ENCODE measurements at regions not wholly inside any gene's neighbourhood (a gene's known extent, or its start where the extent isn't known, plus 50 kb on each side); places are given as distances from the start of the nearest gene placed in this dataset.
"Not testable (repeated sequence)": the region's sequence is repeated elsewhere in the genome, so short reads cannot be mapped to it uniquely, and the experiment has no call there.

GRCh38 chr14:104230946-104231345, 92.6 kb downstream of the KIF26A start:
- Mint-ChIP-seq H3K27me3 (peaks cover 4% of the 10 kb centered on the region), H3K4me1 (ENCODE audit: low read depth) (peaks cover 10% of the 10 kb centered on the region), H3K4me3 (ENCODE audit: low read depth) (no peak overlapping the region), H3K9me3 (ENCODE audit: low read depth) (peaks cover 17% of the 10 kb centered on the region), H3K27ac (no peak overlapping the region), H3K36me3 (ENCODE audit: insufficient read depth) (no peaks in the 10 kb centered on the region)
- DNase-seq (ENCODE audit: low spot score, unreplicated experiment), result no peak
- TF ChIP-seq, protein P1, sequence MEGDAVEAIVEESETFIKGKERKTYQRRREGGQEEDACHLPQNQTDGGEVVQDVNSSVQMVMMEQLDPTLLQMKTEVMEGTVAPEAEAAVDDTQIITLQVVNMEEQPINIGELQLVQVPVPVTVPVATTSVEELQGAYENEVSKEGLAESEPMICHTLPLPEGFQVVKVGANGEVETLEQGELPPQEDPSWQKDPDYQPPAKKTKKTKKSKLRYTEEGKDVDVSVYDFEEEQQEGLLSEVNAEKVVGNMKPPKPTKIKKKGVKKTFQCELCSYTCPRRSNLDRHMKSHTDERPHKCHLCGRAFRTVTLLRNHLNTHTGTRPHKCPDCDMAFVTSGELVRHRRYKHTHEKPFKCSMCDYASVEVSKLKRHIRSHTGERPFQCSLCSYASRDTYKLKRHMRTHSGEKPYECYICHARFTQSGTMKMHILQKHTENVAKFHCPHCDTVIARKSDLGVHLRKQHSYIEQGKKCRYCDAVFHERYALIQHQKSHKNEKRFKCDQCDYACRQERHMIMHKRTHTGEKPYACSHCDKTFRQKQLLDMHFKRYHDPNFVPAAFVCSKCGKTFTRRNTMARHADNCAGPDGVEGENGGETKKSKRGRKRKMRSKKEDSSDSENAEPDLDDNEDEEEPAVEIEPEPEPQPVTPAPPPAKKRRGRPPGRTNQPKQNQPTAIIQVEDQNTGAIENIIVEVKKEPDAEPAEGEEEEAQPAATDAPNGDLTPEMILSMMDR (IDR thresholded peaks at IDR 0.05; ENCODE audit: unreplicated experiment), result no peak

GRCh38 chr14:104232070-104232484, 93.7 kb downstream of the KIF26A start:
- Mint-ChIP-seq H3K27me3 (peaks cover 4% of the 10 kb centered on the region), H3K36me3 (ENCODE audit: insufficient read depth) (no peaks in the 10 kb centered on the region), H3K4me1 (ENCODE audit: low read depth) (peaks cover 10% of the 10 kb centered on the region), H3K4me3 (ENCODE audit: low read depth) (no peak overlapping the region), H3K9me3 (ENCODE audit: low read depth) (peaks cover 23% of the 10 kb centered on the region), H3K27ac (no peak overlapping the region)
- no peak for DNase-seq (ENCODE audit: low spot score, unreplicated experiment)
- TF ChIP-seq, protein P1 (IDR thresholded peaks at IDR 0.05; ENCODE audit: unreplicated experiment), result no peak

DNA sequence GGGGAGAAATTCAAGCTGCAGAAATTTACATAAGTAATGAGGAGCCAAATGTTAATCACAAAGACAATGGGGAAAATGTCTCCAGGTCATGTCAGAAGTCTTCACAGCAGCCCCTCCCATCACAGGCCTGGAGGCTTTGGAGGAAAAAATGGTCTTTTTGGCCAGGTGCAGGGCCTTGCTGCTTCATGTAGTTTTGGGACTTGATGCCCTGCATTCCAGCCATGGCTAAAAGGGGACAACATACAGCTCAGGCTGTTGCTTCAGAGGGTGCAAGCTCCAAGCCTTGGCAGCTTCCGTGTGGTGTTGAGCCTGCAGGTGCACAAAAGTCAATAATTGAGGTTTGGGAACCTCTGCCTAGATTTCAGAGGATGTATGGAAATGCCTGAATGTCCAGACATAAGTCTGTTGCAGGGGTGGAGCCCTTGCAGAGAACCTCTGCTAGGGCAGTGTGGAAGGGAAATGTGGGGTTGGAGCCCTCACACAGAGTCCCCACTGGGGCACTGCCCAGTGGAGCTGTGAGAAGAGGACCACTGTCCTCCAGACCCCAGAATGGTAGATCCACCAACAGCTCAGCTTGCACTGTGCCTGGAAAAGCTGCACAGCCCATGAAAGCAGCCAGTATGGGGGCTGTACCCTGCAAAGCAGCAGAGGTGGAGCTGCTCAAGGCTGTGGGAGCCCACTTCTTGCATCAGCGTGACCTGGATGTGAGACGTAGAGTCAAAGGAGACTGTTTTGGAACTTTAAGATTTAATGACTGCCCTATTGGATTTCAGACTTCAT, 95.8 kb downstream of the KIF26A start:
- H3K27me3 Mint-ChIP-seq, result not testable (repeated sequence)

GRCh38 chr14:104235686-104236085, 97.3 kb downstream of the KIF26A start:
- H3K36me3 Mint-ChIP-seq (ENCODE audit: insufficient read depth), result no peaks in the 10 kb centered on the region
- TF ChIP-seq, protein P1 (IDR thresholded peaks at IDR 0.05; ENCODE audit: unreplicated experiment), result no peak
- H3K4me1 Mint-ChIP-seq (ENCODE audit: low read depth), result peaks cover 21% of the 10 kb centered on the region
- no peak overlapping the region for H3K4me3 Mint-ChIP-seq (ENCODE audit: low read depth)
- H3K27ac Mint-ChIP-seq, result no peak overlapping the region
- no peaks in the 10 kb centered on the region for H3K27me3 Mint-ChIP-seq
- no peak for DNase-seq (ENCODE audit: low spot score, unreplicated experiment)
- peaks cover 23% of the 10 kb centered on the region for H3K9me3 Mint-ChIP-seq (ENCODE audit: low read depth)

More for the DNA sequence above, 95.8 kb downstream of the KIF26A start:
- Mint-ChIP-seq H3K4me1 (ENCODE audit: low read depth) (peaks cover 15% of the 10 kb centered on the region), H3K9me3 (ENCODE audit: low read depth) (peaks cover 23% of the 10 kb centered on the region)
- not testable (repeated sequence) for H3K27ac Mint-ChIP-seq; H3K4me3 Mint-ChIP-seq (ENCODE audit: low read depth); DNase-seq (ENCODE audit: low spot score, unreplicated experiment); H3K36me3 Mint-ChIP-seq (ENCODE audit: insufficient read depth)

DNA sequence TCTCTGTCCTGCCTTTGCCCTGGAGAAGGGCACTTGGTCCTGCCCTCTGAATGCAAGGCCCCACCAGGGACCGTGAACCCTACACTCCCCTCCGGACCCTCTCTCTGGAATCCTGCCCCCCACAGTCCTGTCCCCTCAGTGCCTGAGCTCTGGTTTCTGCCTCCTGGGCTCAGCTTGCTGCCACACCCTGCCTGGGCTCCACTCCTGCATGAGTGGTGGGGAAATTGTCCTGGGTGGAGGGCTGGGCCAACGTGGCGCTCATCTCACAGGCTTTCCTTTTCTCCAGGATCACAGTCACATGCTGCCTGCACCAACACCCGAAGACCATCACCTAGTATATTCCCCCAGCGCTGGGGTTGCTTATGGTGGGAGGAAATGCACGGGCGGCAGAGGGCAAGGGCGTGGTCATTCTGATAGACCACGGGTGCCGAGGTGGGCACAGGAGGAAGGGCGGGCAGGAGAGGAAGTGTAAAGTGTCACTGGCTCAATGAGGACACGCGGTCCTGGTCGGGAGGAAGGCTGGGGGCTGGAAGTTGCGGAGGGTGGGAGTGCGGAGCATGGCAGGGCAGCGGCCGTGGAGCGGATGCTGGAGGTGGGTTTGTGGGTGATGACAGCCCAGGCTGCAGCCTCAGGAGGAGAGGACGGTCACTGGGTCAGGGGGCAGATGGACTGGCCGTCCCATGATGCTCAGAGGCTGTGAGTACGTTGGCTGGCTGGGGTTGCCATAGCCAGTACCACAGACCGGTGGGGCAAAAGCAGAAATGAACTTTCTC, 99.5 kb downstream of the KIF26A start:
- Mint-ChIP-seq H3K4me1 (ENCODE audit: low read depth) (peaks cover 20% of the 10 kb centered on the region), H3K4me3 (ENCODE audit: low read depth) (no peak overlapping the region), H3K27me3 (no peaks in the 10 kb centered on the region), H3K36me3 (ENCODE audit: insufficient read depth) (no peaks in the 10 kb centered on the region), H3K9me3 (ENCODE audit: low read depth) (peaks cover 26% of the 10 kb centered on the region), H3K27ac (no peak overlapping the region)
- DNase-seq (ENCODE audit: low spot score, unreplicated experiment), result peak; percentile 7
- TF ChIP-seq, protein P1 (IDR thresholded peaks at IDR 0.05; ENCODE audit: unreplicated experiment), result no peak
